ENCODE measurements at regions not wholly inside any gene's neighbourhood (a gene's known extent, or its start where the extent isn't known, plus 50 kb on each side); places are given as distances from the start of the nearest gene placed in this dataset.

DNA sequence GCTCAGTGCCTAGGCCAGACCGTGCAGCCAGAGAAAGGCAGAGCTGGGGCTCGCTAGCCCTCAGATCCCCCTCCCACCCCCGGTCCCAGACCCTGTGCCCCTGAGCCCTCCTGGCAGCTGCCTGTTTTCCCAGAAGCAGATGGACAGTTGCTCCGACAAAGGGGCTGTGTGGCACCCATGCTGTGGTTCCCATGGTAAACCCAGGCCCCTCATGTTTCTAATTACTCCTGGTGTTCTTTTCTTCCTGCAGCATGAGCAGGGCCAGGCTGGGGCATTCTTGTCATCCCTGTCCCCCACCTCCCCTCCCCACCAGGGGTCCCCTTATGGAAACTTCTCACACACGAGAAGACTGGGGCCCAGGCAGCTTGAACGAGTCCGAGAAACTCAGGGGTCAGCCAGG is 269.6 kb downstream of the HAUS1 start:
- Histone ChIP-seq H3K4me2 (ENCODE audit: low read length) (no peak overlapping the region), H3K4me3 (ENCODE audit: low read length) (no peak overlapping the region), H3K79me2 (replicated peaks; ENCODE audit: insufficient read depth, low read length) (peaks cover 7% of the 10 kb centered on the region), H3K9me2 (ENCODE audit: insufficient read depth, low read length) (no peaks in the 10 kb centered on the region), H3K9ac (ENCODE audit: low read length) (no peak overlapping the region), H3K27ac (ENCODE audit: low read length) (no peak overlapping the region), H4K20me1 (ENCODE audit: insufficient read depth) (no peaks in the 10 kb centered on the region), H2AFZ (ENCODE audit: low read depth, low read length) (no peak overlapping the region), H3F3A (ENCODE audit: insufficient read depth, low read length, poor library complexity, severe bottlenecking) (no peaks in the 10 kb centered on the region), H3K9me3 (ENCODE audit: low read length) (no peaks in the 10 kb centered on the region), H3K36me3 (ENCODE audit: insufficient read depth, low read length) (no peaks in the 10 kb centered on the region), H3K27me3 (ENCODE audit: insufficient read depth, low read depth, low read length) (no peaks in the 10 kb centered on the region)
- no peak for TF ChIP-seq CTCF (IDR thresholded peaks at IDR 0.05; ENCODE audit: poor library complexity, severe bottlenecking)
- TF ChIP-seq, protein P1, sequence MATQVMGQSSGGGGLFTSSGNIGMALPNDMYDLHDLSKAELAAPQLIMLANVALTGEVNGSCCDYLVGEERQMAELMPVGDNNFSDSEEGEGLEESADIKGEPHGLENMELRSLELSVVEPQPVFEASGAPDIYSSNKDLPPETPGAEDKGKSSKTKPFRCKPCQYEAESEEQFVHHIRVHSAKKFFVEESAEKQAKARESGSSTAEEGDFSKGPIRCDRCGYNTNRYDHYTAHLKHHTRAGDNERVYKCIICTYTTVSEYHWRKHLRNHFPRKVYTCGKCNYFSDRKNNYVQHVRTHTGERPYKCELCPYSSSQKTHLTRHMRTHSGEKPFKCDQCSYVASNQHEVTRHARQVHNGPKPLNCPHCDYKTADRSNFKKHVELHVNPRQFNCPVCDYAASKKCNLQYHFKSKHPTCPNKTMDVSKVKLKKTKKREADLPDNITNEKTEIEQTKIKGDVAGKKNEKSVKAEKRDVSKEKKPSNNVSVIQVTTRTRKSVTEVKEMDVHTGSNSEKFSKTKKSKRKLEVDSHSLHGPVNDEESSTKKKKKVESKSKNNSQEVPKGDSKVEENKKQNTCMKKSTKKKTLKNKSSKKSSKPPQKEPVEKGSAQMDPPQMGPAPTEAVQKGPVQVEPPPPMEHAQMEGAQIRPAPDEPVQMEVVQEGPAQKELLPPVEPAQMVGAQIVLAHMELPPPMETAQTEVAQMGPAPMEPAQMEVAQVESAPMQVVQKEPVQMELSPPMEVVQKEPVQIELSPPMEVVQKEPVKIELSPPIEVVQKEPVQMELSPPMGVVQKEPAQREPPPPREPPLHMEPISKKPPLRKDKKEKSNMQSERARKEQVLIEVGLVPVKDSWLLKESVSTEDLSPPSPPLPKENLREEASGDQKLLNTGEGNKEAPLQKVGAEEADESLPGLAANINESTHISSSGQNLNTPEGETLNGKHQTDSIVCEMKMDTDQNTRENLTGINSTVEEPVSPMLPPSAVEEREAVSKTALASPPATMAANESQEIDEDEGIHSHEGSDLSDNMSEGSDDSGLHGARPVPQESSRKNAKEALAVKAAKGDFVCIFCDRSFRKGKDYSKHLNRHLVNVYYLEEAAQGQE (IDR thresholded peaks at IDR 0.05; ENCODE audit: borderline replicate concordance): no peak
- no peak for TF ChIP-seq TAF1 (IDR thresholded peaks at IDR 0.05; ENCODE audit: low read depth)
- no peak for TF ChIP-seq MXI1 (conservative IDR thresholded peaks at IDR 0.05; ENCODE audit: poor library complexity, severe bottlenecking)

- H3K27ac ChIP-seq (ENCODE audit: low read length): no peak overlapping the region
- H3K4me2 ChIP-seq (ENCODE audit: low read length): no peak overlapping the region
- H3K9me3 ChIP-seq (ENCODE audit: low read length): no peaks in the 10 kb centered on the region
- H3K79me2 ChIP-seq (replicated peaks; ENCODE audit: insufficient read depth, low read length): peaks cover 7% of the 10 kb centered on the region
- H3K9me2 ChIP-seq (ENCODE audit: insufficient read depth, low read length): no peaks in the 10 kb centered on the region
- H3K9ac ChIP-seq (ENCODE audit: low read length): no peak overlapping the region
- H4K20me1 ChIP-seq (ENCODE audit: insufficient read depth): no peaks in the 10 kb centered on the region
- H3F3A ChIP-seq (ENCODE audit: insufficient read depth, low read length, poor library complexity, severe bottlenecking): no peaks in the 10 kb centered on the region
- no peaks in the 10 kb centered on the region for H3K36me3 ChIP-seq (ENCODE audit: insufficient read depth, low read length)
- H3K27me3 ChIP-seq (ENCODE audit: insufficient read depth, low read depth, low read length): no peaks in the 10 kb centered on the region
- no peak overlapping the region for H3K4me3 ChIP-seq (ENCODE audit: low read length)
- TF ChIP-seq POLR2AphosphoS5 (IDR thresholded peaks at IDR 0.05) (no peak), SMC3 (conservative IDR thresholded peaks at IDR 0.05; ENCODE audit: poor library complexity) (no peak), RAD21 (conservative IDR thresholded peaks at IDR 0.05) (no peak), EP300 (conservative IDR thresholded peaks at IDR 0.05; ENCODE audit: poor library complexity, severe bottlenecking) (no peak), CTCF (IDR thresholded peaks at IDR 0.05; ENCODE audit: poor library complexity, severe bottlenecking) (no peak), MXI1 (conservative IDR thresholded peaks at IDR 0.05; ENCODE audit: poor library complexity, severe bottlenecking) (no peak), TAF1 (IDR thresholded peaks at IDR 0.05; ENCODE audit: low read depth) (no peak), EZH2 (IDR thresholded peaks at IDR 0.05; ENCODE audit: borderline replicate concordance, insufficient read depth, low read length, poor library complexity, severe bottlenecking) (no peak)
- TF ChIP-seq, protein P1 (IDR thresholded peaks at IDR 0.05; ENCODE audit: borderline replicate concordance): no peak
- no peak overlapping the region for H2AFZ ChIP-seq (ENCODE audit: low read depth, low read length)
Measured at GRCh38 chr18:46374850-46375249, 270.7 kb downstream of the HAUS1 start.

Measured in neural cell (in vitro differentiated cells).